HG03565 (cell line): ENCODE measurements at regions not wholly inside any gene's neighbourhood (a gene's known extent, or its start where the extent isn't known, plus 50 kb on each side); places are given as distances from the start of the nearest gene placed in this dataset.

Experiments used
- ATAC-seq: cut with Tn5 transposase; IDR thresholded peaks from one replicate; pipeline ENCODE4 v1.9.1; 2021; ENCODE audit warnings: mild to moderate bottlenecking, moderate library complexity; ENCODE audit not compliant: unreplicated experiment

DNA sequence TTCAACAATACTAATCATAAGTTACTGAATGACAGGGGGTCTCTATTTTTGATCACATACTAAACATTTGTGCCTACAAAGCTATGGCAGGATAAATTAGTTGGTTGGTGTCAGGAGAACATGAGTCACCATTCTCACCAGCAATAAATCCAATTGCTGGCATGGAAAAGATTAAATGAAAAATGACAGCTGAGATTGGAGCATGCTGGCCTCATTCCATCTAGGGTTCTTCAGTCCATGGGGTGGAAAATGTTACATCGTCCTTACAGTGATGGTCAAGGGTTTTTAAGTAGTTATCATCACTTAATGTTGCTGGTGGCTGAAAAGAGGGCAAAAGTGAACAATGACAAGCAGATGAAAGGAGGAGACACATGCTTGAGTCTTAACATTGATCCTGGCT is 180.1 kb upstream of the BCL6 start:
- ATAC-seq, result no peak

DNA sequence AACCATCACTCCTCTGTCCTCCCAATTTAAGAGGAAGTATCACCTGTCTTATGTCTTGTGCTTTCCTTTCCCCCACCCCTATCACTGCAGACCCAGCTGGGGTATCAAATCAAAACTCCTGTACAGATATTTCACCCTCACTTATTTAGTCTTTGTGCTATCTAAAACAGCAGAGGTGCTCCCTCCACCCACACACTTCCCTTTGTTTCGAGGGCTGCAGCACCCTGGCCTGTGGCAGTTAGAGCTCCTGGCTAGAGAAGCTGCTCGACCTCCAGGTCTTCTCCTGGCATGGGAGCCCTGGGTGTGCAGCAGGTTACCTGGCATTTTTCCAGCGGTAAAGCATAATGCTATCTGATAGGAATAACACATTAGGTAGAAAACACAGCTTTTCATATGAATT is 181.4 kb upstream of the BCL6 start:
- ATAC-seq, result no peak

- no peak for ATAC-seq
Observed at GRCh38 chr3:187927565-187927964, 182.3 kb upstream of the BCL6 start.

DNA sequence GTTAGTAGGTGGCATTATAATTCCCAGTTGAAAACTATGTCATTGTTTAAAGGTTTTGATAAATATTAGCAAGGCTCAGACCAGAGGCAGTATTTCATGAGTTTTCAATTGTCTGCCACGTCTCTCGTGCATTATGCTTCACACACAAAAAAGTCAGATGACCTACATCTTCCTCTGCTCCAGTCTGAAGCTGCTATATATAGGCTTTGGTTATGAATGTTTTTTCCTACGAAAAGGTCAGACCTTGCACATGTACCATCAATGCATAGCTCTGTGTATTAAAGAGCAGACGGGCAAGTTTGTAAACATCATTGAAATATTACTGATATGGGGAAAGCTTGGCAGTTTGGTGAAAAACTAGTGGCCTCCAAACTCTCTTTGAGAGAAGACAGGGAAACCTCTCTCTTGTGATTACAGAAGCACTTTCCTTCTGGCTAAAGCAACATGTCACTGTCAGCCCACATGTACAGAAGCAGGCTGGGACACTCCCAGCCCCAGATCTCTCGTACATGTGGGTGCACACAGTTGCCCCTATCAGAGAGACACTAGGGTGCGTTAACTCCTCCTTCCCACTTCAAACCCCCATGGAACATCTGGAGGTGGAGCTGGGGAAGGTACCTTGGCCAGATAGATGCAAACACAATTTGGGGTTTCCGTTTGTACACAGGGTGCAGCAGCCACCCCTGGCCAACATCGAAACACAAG is 184.0 kb upstream of the BCL6 start:
- ATAC-seq, result no peak

- ATAC-seq, result no peak
Observed at GRCh38 chr3:187930021-187930420, 184.8 kb upstream of the BCL6 start.

DNA sequence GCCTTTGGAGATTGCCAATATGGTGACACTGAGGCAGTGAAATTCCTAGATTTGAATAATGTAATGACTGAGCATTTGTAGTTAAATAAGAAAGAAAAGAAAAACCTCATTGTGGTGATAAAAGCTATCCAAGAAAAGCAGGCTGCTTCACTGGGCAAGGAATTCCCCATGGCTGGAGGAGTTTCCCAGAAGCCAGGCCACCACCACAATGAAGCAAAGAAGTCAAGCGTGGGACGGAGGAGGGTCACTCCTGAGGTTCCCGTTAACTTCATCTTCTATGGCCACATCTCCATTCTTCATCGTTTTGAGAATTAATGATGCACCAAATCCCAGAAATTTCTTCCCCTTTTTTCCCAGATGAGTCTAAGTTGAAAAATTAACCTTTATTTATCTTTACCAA is 185.8 kb upstream of the BCL6 start:
- ATAC-seq, result no peak

DNA sequence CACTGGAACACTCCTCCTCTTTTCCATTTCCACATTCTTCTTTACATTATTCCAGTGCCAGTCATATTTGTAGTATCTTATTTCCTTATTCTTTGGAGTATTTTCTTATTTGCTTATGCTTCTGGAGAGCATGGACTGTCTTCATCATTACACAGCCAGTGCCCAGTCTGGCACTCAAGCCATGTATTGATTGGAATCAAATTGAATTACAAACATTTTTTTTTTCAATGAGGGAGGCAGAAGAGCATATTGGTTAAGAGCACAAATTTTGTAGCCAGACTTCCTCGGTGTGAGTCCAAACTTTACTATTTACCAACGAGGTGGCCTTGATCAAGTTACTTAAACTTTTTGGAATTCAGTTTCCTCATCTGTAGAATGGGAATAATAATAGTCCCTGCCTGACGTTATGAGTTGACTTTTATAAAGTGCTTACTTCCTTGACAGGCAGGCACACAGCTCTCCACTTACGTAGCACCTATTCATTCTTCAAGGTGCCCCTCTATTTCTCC is 186.6 kb upstream of the BCL6 start:
- ATAC-seq, result no peak

DNA sequence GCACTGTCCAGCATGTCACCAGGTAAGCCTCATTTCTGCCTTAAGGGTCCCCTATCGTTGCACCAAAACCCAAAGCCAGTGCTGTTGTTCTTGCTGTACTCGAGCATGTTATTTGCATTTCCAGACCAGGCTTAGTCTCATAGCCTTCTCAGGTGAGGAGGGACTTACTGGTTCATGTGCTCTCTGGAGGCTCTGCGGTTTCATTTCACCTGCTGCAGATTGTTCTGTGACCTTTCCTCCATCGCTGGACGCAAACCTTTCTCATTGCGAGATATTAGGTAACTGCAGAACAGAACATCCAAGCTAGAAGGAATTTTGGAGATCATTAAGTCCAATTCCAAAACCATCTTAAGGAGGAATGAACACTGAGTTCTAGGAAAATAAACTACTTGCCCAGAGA is 187.3 kb upstream of the BCL6 start:
- ATAC-seq, result no peak

DNA sequence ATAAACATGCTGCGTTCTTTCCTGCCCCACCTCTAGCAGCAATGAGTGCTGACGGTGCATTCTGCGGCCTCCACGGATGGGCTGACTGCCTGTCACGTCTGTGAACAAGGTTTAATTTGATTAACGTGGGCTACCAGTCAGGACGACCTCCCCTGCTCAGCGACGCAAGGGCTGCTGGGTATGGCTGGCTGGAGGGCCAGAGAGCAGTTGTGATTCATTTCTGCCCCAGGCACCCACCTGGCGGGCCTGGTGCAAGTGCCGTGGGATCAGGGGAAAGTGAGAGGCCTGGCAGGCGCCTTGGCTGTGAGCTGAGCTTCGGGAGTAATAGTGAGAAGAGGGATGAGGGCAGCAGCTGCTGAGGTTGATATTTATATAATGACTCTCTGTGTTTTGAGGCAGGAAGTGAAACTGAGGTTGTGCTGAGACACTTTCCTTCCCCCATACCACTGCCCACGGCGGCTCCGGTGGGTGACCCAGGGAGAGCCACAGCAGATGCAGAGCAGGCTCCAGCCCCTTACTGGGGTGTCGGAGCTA is 190.4 kb upstream of the BCL6 start:
- peak; percentile 94 for ATAC-seq

- ATAC-seq, result no peak
Observed at GRCh38 chr3:187936676-187937075, 191.4 kb upstream of the BCL6 start.

- no peak for ATAC-seq
Observed at GRCh38 chr3:187939891-187940290, 194.6 kb upstream of the BCL6 start.

DNA sequence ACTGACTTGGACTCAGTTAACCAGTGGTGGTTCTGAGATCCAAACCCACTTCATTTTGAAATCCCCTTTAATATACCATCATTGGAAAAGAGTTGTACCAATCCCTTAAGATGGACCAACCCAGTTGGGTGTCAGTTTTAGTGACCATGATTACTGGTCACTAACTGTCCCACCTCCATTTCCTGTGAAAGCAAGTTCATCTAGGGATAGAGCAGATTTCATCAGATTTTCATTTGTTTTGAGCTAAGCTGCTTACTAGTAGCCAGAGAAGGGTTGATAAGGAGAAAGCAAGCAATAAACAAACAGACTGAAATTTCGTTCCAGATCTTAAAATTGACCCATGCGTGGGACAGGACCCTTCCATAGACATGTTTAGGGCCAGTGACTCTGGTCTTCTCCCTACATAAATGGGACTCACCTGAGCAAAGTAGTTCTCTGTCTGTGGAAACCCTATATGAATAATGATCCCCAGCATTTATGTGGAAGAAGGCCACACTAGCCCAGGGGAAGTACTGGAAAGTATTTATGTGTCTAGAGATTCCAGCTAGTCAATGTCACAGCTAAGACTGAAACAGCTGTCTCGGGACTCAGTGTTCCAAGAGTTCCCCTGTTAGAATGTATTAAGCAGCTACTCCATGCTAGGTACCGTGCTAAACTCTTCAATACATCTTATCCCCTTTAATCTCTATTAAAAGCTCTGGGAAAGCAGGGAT is 196.0 kb upstream of the BCL6 start:
- no peak for ATAC-seq

GRCh38 chr3:187941848-187942194 is 196.6 kb upstream of the BCL6 start:
- no peak for ATAC-seq

DNA sequence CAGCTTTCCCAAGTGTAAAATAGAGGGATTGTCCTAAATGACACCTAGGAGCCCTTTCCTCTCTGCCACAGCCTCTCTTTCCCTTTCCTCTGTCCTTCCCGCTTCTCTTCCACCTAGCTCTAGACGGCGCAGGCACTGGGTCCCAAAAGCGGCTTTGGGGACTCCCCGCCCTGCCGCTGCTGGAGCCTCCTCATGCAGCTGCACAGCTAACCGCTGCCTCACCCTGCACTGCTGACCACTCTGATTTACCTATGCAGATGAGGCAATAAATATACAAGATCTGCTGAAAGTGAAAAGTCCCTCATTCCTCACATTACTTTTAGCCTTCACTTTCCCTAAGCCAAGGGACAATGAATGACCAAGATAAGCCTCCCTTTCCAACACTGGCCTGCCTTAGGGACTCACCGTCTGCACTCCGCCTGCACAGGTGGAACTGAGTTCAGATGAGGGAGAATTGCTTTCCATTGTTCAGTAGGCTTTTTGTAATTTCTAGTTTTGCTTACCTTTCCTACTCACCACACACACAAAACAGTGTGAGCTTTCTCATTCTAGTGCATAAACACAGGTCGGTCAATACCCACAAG is 197.5 kb upstream of the BCL6 start:
- ATAC-seq, result peak; percentile 73

DNA sequence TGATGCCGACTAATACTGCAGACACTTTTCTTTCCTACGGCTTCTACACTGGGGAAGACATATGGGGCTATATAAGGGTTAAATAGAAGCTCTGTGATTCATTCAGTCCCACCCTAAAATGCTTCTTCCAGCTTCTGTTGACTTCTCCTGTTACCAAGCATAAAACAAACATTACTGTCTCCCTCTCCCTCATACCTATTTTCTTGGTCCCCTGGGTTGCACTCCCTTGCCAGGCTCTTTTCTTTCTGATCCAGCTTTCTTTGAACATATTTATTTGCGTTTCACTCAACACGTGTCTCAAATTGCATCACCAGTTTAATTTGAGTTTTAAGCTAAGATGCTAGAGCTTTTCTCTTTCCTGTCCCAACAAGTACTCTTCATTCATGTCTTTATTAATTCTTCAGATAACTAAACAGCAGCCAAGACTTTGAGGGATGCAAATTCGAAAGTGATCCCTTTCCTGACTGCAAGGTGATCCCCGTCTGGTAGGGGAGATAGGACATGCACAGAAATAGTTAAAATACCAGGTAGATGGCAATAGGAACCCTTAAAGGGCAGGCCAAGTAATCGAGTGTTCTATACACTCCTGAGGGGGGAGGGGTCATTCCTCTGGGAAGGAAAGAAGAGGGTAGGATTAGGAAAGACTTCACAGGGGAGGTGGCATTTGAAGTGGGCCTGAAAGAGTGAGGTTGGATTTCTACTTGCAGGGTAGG is 198.6 kb upstream of the BCL6 start:
- ATAC-seq, result no peak

- ATAC-seq, result no peak
Observed at GRCh38 chr3:187944390-187945179, 199.3 kb upstream of the BCL6 start.

DNA sequence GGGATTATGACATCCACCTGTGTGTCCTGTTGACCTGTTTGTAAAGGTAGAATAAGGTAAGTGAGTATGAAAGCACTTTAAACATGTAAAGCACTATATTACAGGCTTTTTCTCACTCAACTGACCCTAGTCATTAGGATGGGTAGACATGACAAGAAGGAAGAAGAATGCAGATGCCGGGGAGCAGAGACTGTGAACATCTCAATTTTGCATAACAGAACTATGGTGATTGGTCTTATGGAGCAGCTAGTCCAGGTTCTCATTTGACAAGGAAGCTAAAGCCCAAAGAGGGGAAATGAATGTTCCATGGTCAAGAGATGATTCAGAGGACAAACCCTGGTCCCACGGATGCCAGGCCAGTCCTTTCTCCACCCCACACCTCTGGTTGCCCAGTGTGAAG is 200.1 kb upstream of the BCL6 start:
- ATAC-seq, result no peak

DNA sequence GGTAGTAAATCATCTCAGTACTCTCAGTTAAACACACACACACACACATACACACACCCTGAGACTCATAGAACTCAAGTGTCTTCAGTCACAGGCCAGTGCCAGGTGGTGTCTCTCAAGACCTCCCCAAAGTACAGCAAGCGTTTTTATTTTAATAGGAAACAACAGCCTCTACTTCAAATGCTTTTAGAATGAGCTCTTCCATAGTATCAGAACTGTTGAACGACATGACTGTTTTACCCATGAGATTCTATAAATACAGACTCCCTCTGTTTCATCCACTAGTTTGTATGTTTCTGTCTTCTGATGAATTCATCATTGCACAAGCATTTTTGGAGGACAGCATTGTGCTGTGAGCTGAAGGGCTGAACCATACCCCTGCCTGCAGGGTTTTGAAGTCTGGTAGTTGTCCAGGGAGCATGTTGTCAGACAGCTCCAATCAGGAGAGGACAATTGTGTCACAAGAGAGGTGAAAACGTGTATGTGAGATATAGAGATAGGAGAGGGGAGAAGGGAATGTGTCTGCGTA is 201.0 kb upstream of the BCL6 start:
- no peak for ATAC-seq

DNA sequence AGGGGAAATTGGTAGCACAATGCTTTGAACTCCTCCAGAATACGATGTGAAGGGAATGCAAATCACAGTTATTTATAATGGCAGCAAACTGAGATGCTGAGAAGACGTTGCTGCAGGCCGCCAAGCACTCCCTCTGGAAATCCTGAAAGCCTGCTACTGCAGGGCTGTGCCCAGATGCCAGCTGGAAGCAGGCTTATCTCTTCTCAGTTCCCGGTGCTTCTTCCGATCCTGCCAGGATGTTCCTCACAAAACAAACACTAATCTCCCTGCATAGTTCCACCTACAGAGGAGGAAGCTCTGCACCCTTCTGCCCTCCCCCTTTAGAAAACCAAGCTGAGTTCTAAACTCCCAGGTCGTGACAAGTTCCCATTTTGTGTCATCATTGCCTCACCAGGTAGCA is 201.7 kb upstream of the BCL6 start:
- ATAC-seq, result no peak

DNA sequence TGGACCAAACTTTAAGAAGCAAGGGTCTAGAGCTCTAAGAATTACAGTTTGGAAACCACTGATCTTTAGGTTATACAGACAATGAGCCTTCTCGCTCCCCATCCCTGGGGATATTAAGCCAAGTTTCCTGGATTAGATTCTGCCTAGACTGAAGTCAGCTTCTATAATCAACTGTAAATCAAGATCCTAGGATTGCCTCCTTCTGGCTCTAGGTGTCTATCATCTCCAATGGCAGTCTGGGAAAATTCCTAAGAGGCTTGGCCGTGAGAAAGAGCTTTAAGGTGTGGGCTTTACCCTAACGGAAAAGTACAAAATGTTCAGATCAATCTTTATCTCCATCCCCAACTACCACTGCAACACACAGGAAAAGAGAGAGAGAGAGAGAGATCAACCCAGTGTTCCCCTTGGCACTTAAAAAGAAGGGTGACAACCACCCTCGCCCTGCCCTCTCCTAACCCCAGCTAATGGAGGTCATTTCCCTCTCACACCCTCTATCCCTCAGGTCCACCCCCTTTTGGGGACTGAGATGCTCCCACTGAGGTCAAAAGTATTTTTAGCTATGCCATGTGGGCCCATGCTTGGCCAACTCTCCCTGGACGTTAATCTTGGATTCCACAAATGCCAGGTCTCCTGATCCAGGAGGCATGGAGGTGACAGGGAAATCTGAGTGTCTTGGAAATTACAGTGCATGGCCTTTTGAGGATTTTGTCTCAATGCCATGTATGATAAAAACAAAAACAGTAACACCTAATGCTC is 202.8 kb upstream of the BCL6 start:
- no peak for ATAC-seq
